Omental fat pad (tissue), 3 donors: ENCODE measurements at regions not wholly inside any gene's neighbourhood (a gene's known extent, or its start where the extent isn't known, plus 50 kb on each side); places are given as distances from the start of the nearest gene placed in this dataset.
"Not testable (repeated sequence)": the region's sequence is repeated elsewhere in the genome, so short reads cannot be mapped to it uniquely, and the experiment has no call there.

ENCODE experiments used
- ATAC-seq: fragments of 150-250 bp; one replicate; pipeline ENCODE4 v1.9.1; 2016; ENCODE audit warnings: mild to moderate bottlenecking, moderate library complexity; ENCODE audit not compliant: low FRiP score
- DNase-seq: peaks from one replicate; pipeline ENCODE4 v3.0.0-alpha.2; 2019; ENCODE audit warnings: low spot score
- CTCF ChIP-seq, 3 donors: fragments of 450-650 bp; IDR thresholded peaks; one replicate each; pipeline ENCODE4 v1.5.1; 2016 to 2017; ENCODE audit warnings: antibody characterized with exemption in 3 of 3, mild to moderate bottlenecking in 3 of 3, moderate library complexity in 2 of 3

DNA sequence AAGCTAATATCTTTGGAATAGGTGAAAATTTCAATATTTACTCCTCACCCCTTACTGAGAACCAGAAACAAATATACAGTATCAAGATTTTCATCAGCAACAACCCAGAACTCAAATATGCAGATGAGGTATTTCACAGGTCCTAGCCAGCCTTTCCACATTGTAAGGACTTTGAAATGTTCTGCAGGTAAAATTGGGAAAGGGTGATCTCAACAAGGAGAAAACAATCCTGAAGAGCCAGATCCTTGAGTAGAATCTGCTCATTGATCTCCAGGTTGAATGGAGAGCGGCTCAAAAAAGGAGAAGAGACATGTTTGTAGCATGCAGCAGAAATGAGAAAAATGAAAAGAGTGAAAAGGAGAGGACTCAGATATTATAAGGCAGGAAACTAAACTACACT lies 493.3 kb upstream of the NAALADL2 start:
- ATAC-seq (no peak), DNase-seq (no peak)
- TF ChIP-seq CTCF (IDR thresholded peaks at IDR 0.05): no peak

- not testable (repeated sequence) for ATAC-seq, DNase-seq
Measured at GRCh38 chr3:174366904-174367303, 492.2 kb upstream of the NAALADL2 start.

GRCh38 chr3:174376346-174376745 lies 482.8 kb upstream of the NAALADL2 start:
- ATAC-seq: no peak
- no peak for TF ChIP-seq CTCF (IDR thresholded peaks at IDR 0.05)
- no peak for DNase-seq

- ATAC-seq: no peak
- no peak for TF ChIP-seq CTCF (IDR thresholded peaks at IDR 0.05)
- no peak for DNase-seq
Measured at GRCh38 chr3:174377096-174377495, 482.0 kb upstream of the NAALADL2 start.

GRCh38 chr3:174377684-174378083 lies 481.4 kb upstream of the NAALADL2 start:
- no peak for ATAC-seq
- no peak for TF ChIP-seq CTCF (IDR thresholded peaks at IDR 0.05)
- DNase-seq: no peak

GRCh38 chr3:174382878-174383277 lies 476.3 kb upstream of the NAALADL2 start:
- TF ChIP-seq CTCF (IDR thresholded peaks at IDR 0.05): no peak
- ATAC-seq (no peak), DNase-seq (no peak)

DNA sequence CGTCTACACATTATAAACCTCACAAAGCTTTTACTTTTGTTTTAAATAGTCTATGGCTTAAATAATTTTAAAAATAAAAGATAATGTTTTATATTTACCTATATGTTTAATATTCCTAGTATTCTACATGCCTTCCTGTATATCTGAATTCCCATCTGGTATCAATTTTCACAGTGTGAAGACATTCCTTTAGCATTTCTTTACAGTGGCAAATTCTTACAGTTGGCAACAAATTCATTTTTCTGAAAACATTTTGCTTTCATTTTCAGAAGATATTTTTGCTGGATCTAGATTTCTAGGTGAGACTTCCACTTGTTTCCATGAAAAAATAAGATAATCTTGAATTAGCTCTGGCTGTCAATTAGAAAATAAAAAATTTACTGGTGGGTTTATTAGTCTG lies 471.4 kb upstream of the NAALADL2 start:
- ATAC-seq: no peak

More for the DNA sequence above, 471.4 kb upstream of the NAALADL2 start:
- no peak for DNase-seq
- TF ChIP-seq CTCF (IDR thresholded peaks at IDR 0.05): no peak
